HCT116 (cell line): ENCODE measurements at regions not wholly inside any gene's neighbourhood (a gene's known extent, or its start where the extent isn't known, plus 50 kb on each side); places are given as distances from the start of the nearest gene placed in this dataset.

Experiments used
- ATAC-seq: fragments of 200-7000 bp; cut with Tn5 transposase; 2 replicates; pipeline ENCODE4 v1.9.1; 2020; ENCODE audit warnings: mild to moderate bottlenecking, moderate library complexity
- BruUV-seq: library from RNA; stranded (reverse); fragments of 400-500 nt; replicated peaks from 2 replicates; lab custom pipeline; 2021; lab: Mats Ljungman, UMichigan
- CTCF ChIA-PET: fragments of 300-600 bp; sonication (Branson Sonifier 250); formaldehyde crosslinking; loops from one replicate; lab custom pipeline; 2021; ENCODE audit warnings: antibody characterized with exemption; lab: Charles Lee
- POLR2A ChIA-PET: fragments of 300-600, 350-600 bp; sonication (Branson Sonifier 250); formaldehyde crosslinking; loops from one replicate; lab custom pipeline; 2021; ENCODE audit warnings: antibody characterized with exemption; lab: Charles Lee
- RAD21 ChIA-PET, 2 experiments: fragments of 300-600 bp; sonication (Branson Sonifier 250); formaldehyde crosslinking; loops; one replicate each; lab custom pipeline; 2023; ENCODE audit warnings: low total read pairs in 2 of 2; ENCODE audit not compliant: uncharacterized antibody in 2 of 2, unreplicated experiment in 2 of 2, low non-redundant PET in 1 of 2; lab: Charles Lee
- DNase-seq: peaks from one replicate; pipeline ENCODE4 v3.0.0-alpha.2; 2010; ENCODE audit warnings: low read depth, low spot score
- H2AFZ ChIP-seq: fragments of 200-600 bp; shearing (Covaris generic), sonication (generic); 2 replicates; pipeline ENCODE4 v1.6.1; 2017; ENCODE audit warnings: low read depth, mixed run types, mixed read lengths, antibody characterized with exemption, low read length; ENCODE audit not compliant: poor library complexity, severe bottlenecking
- H3K27ac ChIP-seq: 2 replicates; pipeline ENCODE4 v1.5.1; 2012; ENCODE audit warnings: low read depth, low read length
- H3K27me3 ChIP-seq: fragments of 200-600 bp; sonication (generic); 2 replicates; pipeline ENCODE4 v1.6.1; 2016; ENCODE audit warnings: mixed run types, low read length, mixed read lengths; ENCODE audit not compliant: insufficient read depth
- H3K36me3 ChIP-seq, 2 experiments: fragments of 200-500 bp in 1 of 2; fragments of 200-600 bp in 1 of 2; sonication (Bioruptor generic) in 1 of 2; sonication (generic) in 1 of 2; 2 replicates each; pipeline versions ENCODE4 v1.5.1 to v1.6.1; 2014 to 2016; ENCODE audit warnings: low read length in 2 of 2, inconsistent platforms in 1 of 2, mixed read lengths in 1 of 2, mixed run types in 1 of 2; ENCODE audit not compliant: insufficient read depth in 2 of 2, control insufficient read depth in 1 of 2
- H3K4me1 ChIP-seq, 2 experiments: fragments of 200-600 bp in 1 of 2; sonication (generic) in 1 of 2; 2 replicates each; pipeline versions ENCODE4 v1.5.1 to v1.6.1; 2012 to 2017; ENCODE audit warnings: low read length in 2 of 2, inconsistent platforms in 1 of 2, mild to moderate bottlenecking in 1 of 2, mixed read lengths in 1 of 2, mixed run types in 1 of 2, moderate library complexity in 1 of 2; ENCODE audit not compliant: insufficient read depth in 2 of 2, control insufficient read depth in 1 of 2
- H3K4me2 ChIP-seq: fragments of 200-600 bp; sonication (generic); 2 replicates; pipeline ENCODE4 v1.6.1; 2017; ENCODE audit warnings: mixed run types, low read length, mixed read lengths
- H3K4me3 ChIP-seq, 2 experiments: fragments of 200-600 bp in 1 of 2; sonication (generic) in 1 of 2; replicated peaks in 1 of 2; 2 replicates each; pipeline ENCODE4 v1.5.1; 2011 to 2016; ENCODE audit warnings: low read length in 2 of 2, control low read depth in 1 of 2, low read depth in 1 of 2, mild to moderate bottlenecking in 1 of 2, mixed read lengths in 1 of 2, mixed run types in 1 of 2
- H3K79me2 ChIP-seq: fragments of 200-600 bp; sonication (generic); 2 replicates; pipeline ENCODE4 v1.6.1; 2017; ENCODE audit warnings: mild to moderate bottlenecking, mixed run types, low read length, moderate library complexity, mixed read lengths; ENCODE audit not compliant: insufficient read depth
- H3K9ac ChIP-seq: fragments of 200-600 bp; sonication (generic); 2 replicates; pipeline ENCODE4 v1.6.1; 2016; ENCODE audit warnings: low read length, mixed read lengths
- H3K9me2 ChIP-seq: fragments of 200-600 bp; sonication (generic), shearing (Covaris generic); 2 replicates; pipeline ENCODE4 v1.6.1; 2017; ENCODE audit warnings: mixed run types, mild to moderate bottlenecking, moderate library complexity; ENCODE audit not compliant: insufficient read depth
- H3K9me3 ChIP-seq, 2 experiments: fragments of 200-500 bp in 1 of 2; fragments of 200-600 bp in 1 of 2; sonication (Bioruptor generic) in 1 of 2; sonication (generic) in 1 of 2; 2 replicates each; pipeline ENCODE4 v1.6.1; 2014 to 2017; ENCODE audit warnings: low read length in 2 of 2, mixed read lengths in 2 of 2, inconsistent platforms in 1 of 2, low read depth in 1 of 2, mild to moderate bottlenecking in 1 of 2, mixed run types in 1 of 2, moderate library complexity in 1 of 2; ENCODE audit not compliant: control insufficient read depth in 1 of 2, insufficient read depth in 1 of 2
- H4K20me1 ChIP-seq: fragments of 200-600 bp; sonication (generic), shearing (Covaris generic); 2 replicates; pipeline ENCODE4 v1.6.1; 2017; ENCODE audit warnings: mixed run types, mild to moderate bottlenecking, moderate library complexity; ENCODE audit not compliant: insufficient read depth
- CBX3 ChIP-seq: IDR thresholded peaks from 2 replicates; pipeline ENCODE4 v1.6.1; 2012; ENCODE audit warnings: low read depth
- CEBPB ChIP-seq: IDR thresholded peaks from 2 replicates; pipeline ENCODE4 v1.6.1; 2012; ENCODE audit warnings: low read depth
- CTCF ChIP-seq, 3 experiments: fragments of 200-600 bp in 1 of 3; sonication (generic) in 1 of 3; IDR thresholded peaks in 2 of 3; conservative IDR thresholded peaks in 1 of 3; 2 replicates each; pipeline ENCODE4 v1.5.1; 2012 to 2017; ENCODE audit warnings: low read depth in 2 of 3, low read length in 2 of 3, antibody characterized with exemption in 1 of 3, borderline replicate concordance in 1 of 3, control low read depth in 1 of 3, mild to moderate bottlenecking in 1 of 3, mixed read lengths in 1 of 3, mixed run types in 1 of 3, moderate library complexity in 1 of 3; ENCODE audit not compliant: insufficient read depth in 1 of 3
- EGR1 ChIP-seq: IDR thresholded peaks from 2 replicates; pipeline ENCODE4 v1.6.1; 2012; ENCODE audit warnings: low read depth
- EZH2 ChIP-seq: fragments of 200-600 bp; sonication (generic); IDR thresholded peaks from 2 replicates; pipeline ENCODE4 v1.6.1; 2017; ENCODE audit warnings: antibody characterized with exemption, mixed run types
- EZH2phosphoT487 ChIP-seq: fragments of 200-600 bp; IDR thresholded peaks from 2 replicates; pipeline ENCODE4 v1.6.1; 2018; ENCODE audit warnings: antibody characterized with exemption, borderline replicate concordance
- FOSL1 ChIP-seq: IDR thresholded peaks from 2 replicates; pipeline ENCODE4 v1.6.1; 2012; ENCODE audit warnings: low read depth
- JUND ChIP-seq: IDR thresholded peaks from 2 replicates; pipeline ENCODE4 v1.6.1; 2012
- MAX ChIP-seq: IDR thresholded peaks from 2 replicates; pipeline ENCODE4 v1.6.1; 2012
- POLR2A ChIP-seq: IDR thresholded peaks from 2 replicates; pipeline ENCODE4 v1.7.0; 2011; ENCODE audit warnings: borderline replicate concordance; ENCODE audit not compliant: insufficient read depth, insufficient read length; ENCODE audit errors: extremely low read depth
- POLR2AphosphoS5 ChIP-seq: IDR thresholded peaks from 2 replicates; pipeline ENCODE4 v1.6.1; 2011; ENCODE audit warnings: mild to moderate bottlenecking, low read depth, low read length, moderate library complexity
- RAD21 ChIP-seq: IDR thresholded peaks from 2 replicates; pipeline ENCODE4 v1.6.1; 2012; ENCODE audit warnings: low read depth, mild to moderate bottlenecking
- SIN3A ChIP-seq: IDR thresholded peaks from 2 replicates; pipeline ENCODE4 v1.6.1; 2012; ENCODE audit warnings: low read depth
- SP1 ChIP-seq: IDR thresholded peaks from 2 replicates; pipeline ENCODE4 v1.6.1; 2012; ENCODE audit warnings: low read depth
- SRF ChIP-seq: IDR thresholded peaks from 2 replicates; pipeline ENCODE4 v1.6.1; 2012; ENCODE audit warnings: low read depth
- YY1 ChIP-seq: IDR thresholded peaks from 2 replicates; pipeline ENCODE4 v1.6.1; 2011; ENCODE audit warnings: low read length, low read depth, moderate library complexity, mild to moderate bottlenecking; ENCODE audit not compliant: insufficient replicate concordance; ENCODE audit errors: extremely low read depth
- ZBTB33 ChIP-seq: IDR thresholded peaks from 2 replicates; pipeline ENCODE4 v1.6.1; 2011; ENCODE audit warnings: mild to moderate bottlenecking, low read length, moderate library complexity; ENCODE audit not compliant: insufficient replicate concordance; ENCODE audit errors: extremely low read depth
- ZFX ChIP-seq: fragments of 450-650 bp; IDR thresholded peaks from 2 replicates; pipeline ENCODE4 v1.6.1; 2017
- intact Hi-C: fragments of 100-400 bp; cut with micrococcal nuclease; formaldehyde crosslinking; loops from 2 replicates; pipeline ENCODE4 v1.10.0; 2022

GRCh38 chr16:62546701-62547100 is 510.5 kb upstream of the CDH8 start:
- BruUV-seq: no TSS peak
- Histone ChIP-seq H3K9me3 (peaks cover 13 to 17% of the 10 kb centered on the region in 2 experiments; a peak in 2 of 4 replicates), H3K4me3 (no peak overlapping the region), H3K79me2 (no peaks in the 10 kb centered on the region), H3K36me3 (no peaks in the 10 kb centered on the region), H3K9ac (no peak overlapping the region), H3K27me3 (no peaks in the 10 kb centered on the region), H3K4me2 (no peak overlapping the region), H3K27ac (no peak overlapping the region), H3K4me1 (no peaks in the 10 kb centered on the region), H4K20me1 (no peaks in the 10 kb centered on the region), H2AFZ (no peak overlapping the region), H3K9me2 (no peaks in the 10 kb centered on the region)
- DNase-seq: no peak
- intact Hi-C loops: no loop called here
- POLR2A ChIA-PET: no interaction called here
- RAD21 ChIA-PET: no interaction called here
- ATAC-seq: no peak
- TF ChIP-seq JUND (no peak), SRF (no peak), ZBTB33 (no peak), ZFX (no peak), YY1 (no peak), EGR1 (no peak), CEBPB (no peak), MAX (no peak), FOSL1 (no peak), POLR2A (no peak), POLR2AphosphoS5 (no peak), CBX3 (no peak), SIN3A (no peak), RAD21 (no peak), SP1 (no peak), EZH2phosphoT487 (no peak), EZH2 (no peak), CTCF (IDR thresholded peaks at IDR 0.05 in 2 of 3, conservative IDR thresholded peaks at IDR 0.05 in 1 of 3; ENCODE audit: borderline replicate concordance in 1 of 3, insufficient read depth in 1 of 3, low read depth in 2 of 3, low read length in 2 of 3) (no peak)
- CTCF ChIA-PET: no interaction called here
